HCT116 (cell line): ENCODE measurements at regions not wholly inside any gene's neighbourhood (a gene's known extent, or its start where the extent isn't known, plus 50 kb on each side); places are given as distances from the start of the nearest gene placed in this dataset.

Experiments
- ATAC-seq: fragments of 200-7000 bp; cut with Tn5 transposase; 2 replicates; pipeline ENCODE4 v1.9.1; 2020; ENCODE audit warnings: mild to moderate bottlenecking, moderate library complexity
- BruUV-seq: library from RNA; stranded (reverse); fragments of 400-500 nt; replicated peaks from 2 replicates; lab custom pipeline; 2021; lab: Mats Ljungman, UMichigan
- CTCF ChIA-PET: fragments of 300-600 bp; sonication (Branson Sonifier 250); formaldehyde crosslinking; loops from one replicate; lab custom pipeline; 2021; ENCODE audit warnings: antibody characterized with exemption; lab: Charles Lee
- POLR2A ChIA-PET: fragments of 300-600, 350-600 bp; sonication (Branson Sonifier 250); formaldehyde crosslinking; loops from one replicate; lab custom pipeline; 2021; ENCODE audit warnings: antibody characterized with exemption; lab: Charles Lee
- RAD21 ChIA-PET, 2 experiments: fragments of 300-600 bp; sonication (Branson Sonifier 250); formaldehyde crosslinking; loops; one replicate each; lab custom pipeline; 2023; ENCODE audit warnings: low total read pairs in 2 of 2; ENCODE audit not compliant: uncharacterized antibody in 2 of 2, unreplicated experiment in 2 of 2, low non-redundant PET in 1 of 2; lab: Charles Lee
- DNase-seq: peaks from one replicate; pipeline ENCODE4 v3.0.0-alpha.2; 2010; ENCODE audit warnings: low read depth, low spot score
- H2AFZ ChIP-seq: fragments of 200-600 bp; shearing (Covaris generic), sonication (generic); 2 replicates; pipeline ENCODE4 v1.6.1; 2017; ENCODE audit warnings: low read depth, mixed run types, mixed read lengths, antibody characterized with exemption, low read length; ENCODE audit not compliant: poor library complexity, severe bottlenecking
- H3K27ac ChIP-seq: 2 replicates; pipeline ENCODE4 v1.5.1; 2012; ENCODE audit warnings: low read depth, low read length
- H3K27me3 ChIP-seq: fragments of 200-600 bp; sonication (generic); 2 replicates; pipeline ENCODE4 v1.6.1; 2016; ENCODE audit warnings: mixed run types, low read length, mixed read lengths; ENCODE audit not compliant: insufficient read depth
- H3K36me3 ChIP-seq, 2 experiments: fragments of 200-500 bp in 1 of 2; fragments of 200-600 bp in 1 of 2; sonication (Bioruptor generic) in 1 of 2; sonication (generic) in 1 of 2; 2 replicates each; pipeline versions ENCODE4 v1.5.1 to v1.6.1; 2014 to 2016; ENCODE audit warnings: low read length in 2 of 2, inconsistent platforms in 1 of 2, mixed read lengths in 1 of 2, mixed run types in 1 of 2; ENCODE audit not compliant: insufficient read depth in 2 of 2, control insufficient read depth in 1 of 2
- H3K4me1 ChIP-seq, 2 experiments: fragments of 200-600 bp in 1 of 2; sonication (generic) in 1 of 2; 2 replicates each; pipeline versions ENCODE4 v1.5.1 to v1.6.1; 2012 to 2017; ENCODE audit warnings: low read length in 2 of 2, inconsistent platforms in 1 of 2, mild to moderate bottlenecking in 1 of 2, mixed read lengths in 1 of 2, mixed run types in 1 of 2, moderate library complexity in 1 of 2; ENCODE audit not compliant: insufficient read depth in 2 of 2, control insufficient read depth in 1 of 2
- H3K4me2 ChIP-seq: fragments of 200-600 bp; sonication (generic); 2 replicates; pipeline ENCODE4 v1.6.1; 2017; ENCODE audit warnings: mixed run types, low read length, mixed read lengths
- H3K4me3 ChIP-seq, 2 experiments: fragments of 200-600 bp in 1 of 2; sonication (generic) in 1 of 2; replicated peaks in 1 of 2; 2 replicates each; pipeline ENCODE4 v1.5.1; 2011 to 2016; ENCODE audit warnings: low read length in 2 of 2, control low read depth in 1 of 2, low read depth in 1 of 2, mild to moderate bottlenecking in 1 of 2, mixed read lengths in 1 of 2, mixed run types in 1 of 2
- H3K79me2 ChIP-seq: fragments of 200-600 bp; sonication (generic); 2 replicates; pipeline ENCODE4 v1.6.1; 2017; ENCODE audit warnings: mild to moderate bottlenecking, mixed run types, low read length, moderate library complexity, mixed read lengths; ENCODE audit not compliant: insufficient read depth
- H3K9ac ChIP-seq: fragments of 200-600 bp; sonication (generic); 2 replicates; pipeline ENCODE4 v1.6.1; 2016; ENCODE audit warnings: low read length, mixed read lengths
- H3K9me2 ChIP-seq: fragments of 200-600 bp; sonication (generic), shearing (Covaris generic); 2 replicates; pipeline ENCODE4 v1.6.1; 2017; ENCODE audit warnings: mixed run types, mild to moderate bottlenecking, moderate library complexity; ENCODE audit not compliant: insufficient read depth
- H3K9me3 ChIP-seq, 2 experiments: fragments of 200-500 bp in 1 of 2; fragments of 200-600 bp in 1 of 2; sonication (Bioruptor generic) in 1 of 2; sonication (generic) in 1 of 2; 2 replicates each; pipeline ENCODE4 v1.6.1; 2014 to 2017; ENCODE audit warnings: low read length in 2 of 2, mixed read lengths in 2 of 2, inconsistent platforms in 1 of 2, low read depth in 1 of 2, mild to moderate bottlenecking in 1 of 2, mixed run types in 1 of 2, moderate library complexity in 1 of 2; ENCODE audit not compliant: control insufficient read depth in 1 of 2, insufficient read depth in 1 of 2
- H4K20me1 ChIP-seq: fragments of 200-600 bp; sonication (generic), shearing (Covaris generic); 2 replicates; pipeline ENCODE4 v1.6.1; 2017; ENCODE audit warnings: mixed run types, mild to moderate bottlenecking, moderate library complexity; ENCODE audit not compliant: insufficient read depth
- CBX3 ChIP-seq: IDR thresholded peaks from 2 replicates; pipeline ENCODE4 v1.6.1; 2012; ENCODE audit warnings: low read depth
- EZH2phosphoT487 ChIP-seq: fragments of 200-600 bp; IDR thresholded peaks from 2 replicates; pipeline ENCODE4 v1.6.1; 2018; ENCODE audit warnings: antibody characterized with exemption, borderline replicate concordance
- JUND ChIP-seq: IDR thresholded peaks from 2 replicates; pipeline ENCODE4 v1.6.1; 2012
- REST ChIP-seq: IDR thresholded peaks from 2 replicates; pipeline ENCODE4 v1.6.1; 2012; ENCODE audit warnings: low read depth
- SIN3A ChIP-seq: IDR thresholded peaks from 2 replicates; pipeline ENCODE4 v1.6.1; 2012; ENCODE audit warnings: low read depth
- intact Hi-C: fragments of 100-400 bp; cut with micrococcal nuclease; formaldehyde crosslinking; loops from 2 replicates; pipeline ENCODE4 v1.10.0; 2022
- TF ChIP-seq, protein P1 (sequence below): IDR thresholded peaks from 2 replicates; pipeline ENCODE4 v1.6.1; 2011; ENCODE audit warnings: mild to moderate bottlenecking, low read length, moderate library complexity; ENCODE audit not compliant: insufficient replicate concordance; ENCODE audit errors: extremely low read depth

- no peaks in the 10 kb centered on the region for H3K9me2 ChIP-seq
- no peak overlapping the region for H2AFZ ChIP-seq
- no peaks in the 10 kb centered on the region for H3K4me1 ChIP-seq
- no peaks in the 10 kb centered on the region for H3K79me2 ChIP-seq
- intact Hi-C loops = loop anchor here (5.0 kb wide), 1 partner anchor 142 kb away; no protein-coding TSS in a partner anchor
- no peaks in the 10 kb centered on the region for H3K9me3 ChIP-seq
- H4K20me1 ChIP-seq = no peaks in the 10 kb centered on the region
- H3K4me3 ChIP-seq = no peak overlapping the region
- no peaks in the 10 kb centered on the region for H3K36me3 ChIP-seq
- no peak overlapping the region for H3K9ac ChIP-seq
- CTCF ChIA-PET = no interaction called here
- RAD21 ChIA-PET = no interaction called here
- TF ChIP-seq SIN3A (no peak), EZH2phosphoT487 (no peak), CBX3 (no peak), REST (no peak), JUND (no peak)
- TF ChIP-seq, protein P1, sequence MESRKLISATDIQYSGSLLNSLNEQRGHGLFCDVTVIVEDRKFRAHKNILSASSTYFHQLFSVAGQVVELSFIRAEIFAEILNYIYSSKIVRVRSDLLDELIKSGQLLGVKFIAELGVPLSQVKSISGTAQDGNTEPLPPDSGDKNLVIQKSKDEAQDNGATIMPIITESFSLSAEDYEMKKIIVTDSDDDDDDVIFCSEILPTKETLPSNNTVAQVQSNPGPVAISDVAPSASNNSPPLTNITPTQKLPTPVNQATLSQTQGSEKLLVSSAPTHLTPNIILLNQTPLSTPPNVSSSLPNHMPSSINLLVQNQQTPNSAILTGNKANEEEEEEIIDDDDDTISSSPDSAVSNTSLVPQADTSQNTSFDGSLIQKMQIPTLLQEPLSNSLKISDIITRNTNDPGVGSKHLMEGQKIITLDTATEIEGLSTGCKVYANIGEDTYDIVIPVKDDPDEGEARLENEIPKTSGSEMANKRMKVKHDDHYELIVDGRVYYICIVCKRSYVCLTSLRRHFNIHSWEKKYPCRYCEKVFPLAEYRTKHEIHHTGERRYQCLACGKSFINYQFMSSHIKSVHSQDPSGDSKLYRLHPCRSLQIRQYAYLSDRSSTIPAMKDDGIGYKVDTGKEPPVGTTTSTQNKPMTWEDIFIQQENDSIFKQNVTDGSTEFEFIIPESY = no peak
- ATAC-seq (no peak), DNase-seq (no peak)
- BruUV-seq = no TSS peak
- H3K27me3 ChIP-seq = 0 out of 2 replicates have a peak, but pooled peaks cover 5% of the 10 kb centered on the region
- POLR2A ChIA-PET = no interaction called here
- no peak overlapping the region for H3K27ac ChIP-seq
- no peak overlapping the region for H3K4me2 ChIP-seq
Observed at GRCh38 chr6:159464816-159465215, 228.2 kb downstream of the SOD2 start.
